GM18868 (cell line): ENCODE measurements at regions not wholly inside any gene's neighbourhood (a gene's known extent, or its start where the extent isn't known, plus 50 kb on each side); places are given as distances from the start of the nearest gene placed in this dataset.
A peak's percentile ranks its signal among the peaks of the same experiment; 100 is the strongest.

Experiments
- ATAC-seq: cut with Tn5 transposase; IDR thresholded peaks from one replicate; pipeline ENCODE4 v1.9.1; 2021; ENCODE audit warnings: mild to moderate bottlenecking, moderate library complexity; ENCODE audit not compliant: unreplicated experiment

- peak; percentile 71 for ATAC-seq
Measured at GRCh38 chr12:105783983-105784947, 354.5 kb downstream of the NUAK1 start.

GRCh38 chr12:105793421-105793820, 345.3 kb downstream of the NUAK1 start:
- ATAC-seq = no peak

- ATAC-seq = no peak
Measured at GRCh38 chr12:105798256-105798845, 340.4 kb downstream of the NUAK1 start.

GRCh38 chr12:105799103-105799502, 339.7 kb downstream of the NUAK1 start:
- no peak for ATAC-seq

- no peak for ATAC-seq
Measured at GRCh38 chr12:105801351-105801750, 337.4 kb downstream of the NUAK1 start.

GRCh38 chr12:105803292-105803691, 335.5 kb downstream of the NUAK1 start:
- ATAC-seq = no peak

GRCh38 chr12:105804591-105805265, 334.0 kb downstream of the NUAK1 start:
- no peak for ATAC-seq

GRCh38 chr12:105805730-105806399, 332.9 kb downstream of the NUAK1 start:
- no peak for ATAC-seq

GRCh38 chr12:105806400-105806770, 332.4 kb downstream of the NUAK1 start:
- no peak for ATAC-seq

- ATAC-seq = no peak
Measured at GRCh38 chr12:105812366-105812765, 326.4 kb downstream of the NUAK1 start.

- ATAC-seq = no peak
Measured at GRCh38 chr12:105813201-105813600, 325.6 kb downstream of the NUAK1 start.

- no peak for ATAC-seq
Measured at GRCh38 chr12:105814283-105814682, 324.5 kb downstream of the NUAK1 start.

GRCh38 chr12:105819549-105819948, 319.2 kb downstream of the NUAK1 start:
- ATAC-seq = no peak

GRCh38 chr12:105820429-105821125, 318.2 kb downstream of the NUAK1 start:
- no peak for ATAC-seq

GRCh38 chr12:105822131-105823105, 316.3 kb downstream of the NUAK1 start:
- no peak for ATAC-seq

- ATAC-seq = no peak
Measured at GRCh38 chr12:105823810-105824209, 314.9 kb downstream of the NUAK1 start.

GRCh38 chr12:105825141-105825540, 313.6 kb downstream of the NUAK1 start:
- no peak for ATAC-seq

GRCh38 chr12:105831372-105831771, 307.4 kb downstream of the NUAK1 start:
- ATAC-seq = no peak

GRCh38 chr12:105832021-105832420, 306.7 kb downstream of the NUAK1 start:
- no peak for ATAC-seq
